NCI-H1694 (cell line): ENCODE measurements at regions not wholly inside any gene's neighbourhood (a gene's known extent, or its start where the extent isn't known, plus 50 kb on each side); places are given as distances from the start of the nearest gene placed in this dataset.
"Not testable (repeated sequence)": the region's sequence is repeated elsewhere in the genome, so short reads cannot be mapped to it uniquely, and the experiment has no call there.

Source experiments
- DNase-seq: peaks from one replicate; lab custom pipeline; 2025; lab: John Stamatoyannopoulos, UW

DNA sequence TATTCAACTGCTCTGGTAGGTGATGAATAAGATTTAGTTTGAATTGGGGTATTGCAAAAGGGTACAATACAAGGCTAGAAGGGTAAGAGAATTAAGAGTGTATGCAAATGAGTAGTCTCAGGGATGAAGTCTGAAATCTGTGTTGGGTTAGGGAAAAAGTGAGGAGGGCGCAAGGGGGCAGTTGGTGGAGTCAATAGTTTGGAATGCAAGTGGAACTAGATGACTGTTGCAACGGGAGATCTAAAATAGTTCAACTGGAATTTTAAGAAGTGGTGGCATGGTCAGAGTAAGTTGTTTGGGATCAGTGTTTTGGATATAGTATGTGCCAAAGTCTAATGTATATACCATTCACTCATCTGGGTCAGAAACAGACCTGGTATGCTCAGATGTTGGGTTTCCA is 329.6 kb downstream of the GJA1 start:
- no peak for DNase-seq

DNA sequence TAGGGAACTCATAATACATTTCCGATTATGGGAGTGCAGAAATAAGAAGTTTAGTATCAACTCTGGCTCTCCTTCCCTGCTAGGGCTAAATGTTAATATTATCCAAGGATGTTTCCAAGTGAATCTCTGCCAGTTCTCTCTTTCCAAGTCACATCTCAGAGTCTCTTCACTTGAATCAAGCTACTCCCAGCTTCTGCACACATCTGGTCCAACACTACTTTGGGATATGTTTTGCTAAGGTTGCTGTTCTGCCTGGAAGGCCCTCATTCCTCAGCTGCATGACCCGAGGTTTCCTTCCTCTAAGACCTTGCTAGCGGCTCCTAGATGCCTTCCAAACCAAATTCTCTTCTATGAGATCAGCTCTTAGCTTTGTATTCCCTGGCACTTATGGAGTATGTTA is 331.8 kb downstream of the GJA1 start:
- DNase-seq, result no peak

DNA sequence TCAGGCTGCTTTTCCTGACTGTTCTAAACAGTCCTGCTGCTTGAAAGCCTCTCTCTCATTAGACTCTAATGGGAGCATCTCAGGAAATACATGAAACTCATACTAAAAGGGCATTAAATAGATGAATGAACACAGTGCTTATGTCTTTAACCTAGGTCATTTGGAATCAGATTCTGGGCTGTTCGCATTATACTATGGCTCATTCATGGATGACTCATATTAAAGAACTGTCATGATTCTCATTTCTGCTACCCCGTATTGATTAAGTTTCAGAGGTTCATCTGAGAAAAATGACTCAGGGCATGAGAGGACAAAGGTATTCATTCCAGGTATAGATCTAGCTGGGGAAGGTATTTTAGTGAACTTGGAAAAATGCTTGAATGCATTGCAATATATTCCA is 335.5 kb downstream of the GJA1 start:
- no peak for DNase-seq

DNA sequence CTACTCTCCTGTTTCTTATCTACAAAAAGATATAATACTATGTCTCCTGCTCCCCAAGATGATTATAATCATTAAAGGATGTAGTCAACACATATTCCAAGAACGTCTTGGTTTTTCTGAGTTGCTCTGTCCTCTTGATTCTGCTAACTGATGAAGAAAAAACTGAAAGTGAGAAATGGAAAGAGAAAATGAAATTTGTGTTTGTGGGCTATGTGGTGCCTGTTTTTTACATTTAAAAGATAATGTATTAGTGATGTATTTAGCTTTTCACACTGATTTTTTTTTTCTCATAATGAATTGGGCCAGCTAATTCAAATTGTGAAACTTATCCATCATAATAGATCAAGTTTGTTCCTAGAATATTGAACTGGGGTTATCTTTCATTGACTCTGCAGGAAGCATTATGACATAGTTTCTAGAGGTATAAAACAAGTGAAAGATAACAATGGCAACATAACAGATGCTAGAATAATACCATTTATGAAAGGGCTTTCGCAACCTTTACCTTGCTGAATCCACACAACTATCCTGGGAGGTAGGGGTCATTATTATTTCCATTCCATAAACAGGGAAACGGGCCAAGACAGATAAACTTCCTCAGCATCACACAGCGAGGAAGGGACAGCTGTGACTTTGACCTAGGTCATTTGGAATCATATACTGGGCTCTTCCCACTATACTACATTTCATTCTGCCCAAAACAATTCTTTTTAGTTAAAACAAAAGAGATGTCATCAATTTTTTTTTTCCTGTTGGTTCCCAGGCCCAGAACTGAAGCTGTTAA is 336.7 kb downstream of the GJA1 start:
- no peak for DNase-seq

- no peak for DNase-seq
Measured at GRCh38 chr6:121776054-121776453, 340.6 kb downstream of the GJA1 start.

DNA sequence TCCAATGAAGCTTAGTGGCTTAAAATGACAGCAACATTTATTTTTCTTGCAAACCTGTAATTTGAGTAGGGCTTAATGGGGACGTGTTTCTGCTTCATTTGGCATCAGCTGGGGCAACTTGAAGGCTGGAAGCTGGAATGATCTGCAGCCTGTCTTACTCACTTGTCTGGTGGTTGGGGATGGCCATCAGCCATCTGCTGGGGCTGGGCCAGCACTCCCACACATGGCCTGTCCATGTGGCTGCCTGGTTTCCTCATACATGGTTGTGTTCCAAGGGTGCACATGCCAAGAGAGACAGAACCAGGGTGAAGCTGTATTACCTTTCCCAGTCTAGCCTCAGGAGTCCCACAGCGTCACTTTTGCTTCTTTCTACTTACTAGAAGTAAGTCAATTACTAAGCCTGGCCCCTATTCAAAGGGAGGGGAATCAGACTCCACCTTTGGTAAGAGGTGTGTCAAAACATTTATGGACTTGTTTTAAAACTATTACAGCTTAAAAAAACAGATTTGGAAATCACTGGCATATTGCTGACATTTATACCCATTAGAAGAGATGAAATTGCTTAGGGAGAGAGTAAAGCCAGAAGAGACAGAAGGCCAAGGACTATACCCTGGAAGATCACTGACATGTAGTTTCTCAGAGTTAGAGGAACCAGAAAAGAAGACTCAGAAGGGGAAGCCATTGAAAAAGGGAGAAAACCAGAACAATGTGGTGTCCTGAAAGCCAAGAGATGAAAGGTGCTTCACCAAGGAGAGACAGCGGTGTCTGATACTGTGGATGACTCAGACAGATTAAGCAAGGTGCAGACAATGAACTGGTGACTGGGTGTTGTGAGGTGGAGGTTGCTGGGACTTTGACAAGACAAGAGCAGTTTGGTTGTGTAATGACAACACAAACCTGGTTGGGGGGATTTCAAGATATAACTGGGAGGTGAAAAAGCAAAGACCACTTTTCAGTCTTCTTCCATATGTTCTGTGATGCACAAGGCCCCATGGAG is 345.2 kb downstream of the GJA1 start:
- no peak for DNase-seq

- DNase-seq, result no peak
Measured at GRCh38 chr6:121791396-121792315, 356.2 kb downstream of the GJA1 start.

DNA sequence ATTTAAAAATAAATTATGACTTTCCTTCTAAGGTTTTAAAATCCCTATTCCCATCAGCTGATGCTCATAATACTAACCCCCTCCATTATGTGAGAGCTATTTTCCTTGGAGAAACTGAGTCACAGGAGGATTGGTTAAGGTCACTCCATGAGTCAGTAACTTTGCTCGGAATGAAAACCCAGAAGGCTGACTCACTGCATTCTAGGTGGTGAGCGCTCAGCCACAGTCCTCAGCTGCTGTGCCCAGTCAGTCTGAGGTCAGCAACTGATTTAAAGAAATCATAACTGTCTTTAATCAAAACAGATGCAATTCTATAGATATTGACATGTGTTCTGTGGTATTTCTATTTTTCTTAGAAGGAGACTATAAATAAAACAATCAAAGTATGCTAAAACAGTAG is 359.2 kb downstream of the GJA1 start:
- no peak for DNase-seq

DNA sequence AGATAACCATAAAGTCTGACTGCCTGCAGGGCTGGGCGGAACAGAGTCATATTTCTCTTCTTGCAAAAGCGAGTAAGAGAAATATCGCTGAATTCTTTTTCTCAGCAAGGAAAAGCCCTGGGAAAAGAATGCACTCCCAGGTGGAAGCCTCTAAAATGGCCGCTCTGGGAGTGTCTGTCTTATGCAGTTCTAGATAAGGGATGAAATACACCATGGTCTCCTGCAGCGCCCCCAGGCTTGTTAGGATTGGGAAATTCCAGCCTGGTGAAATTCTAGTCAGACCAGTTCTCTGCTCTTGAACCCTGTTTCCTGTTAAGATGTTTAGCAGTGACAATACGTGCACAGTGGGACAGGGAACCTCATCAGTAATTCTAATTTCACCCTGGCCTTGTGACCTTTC is 362.2 kb downstream of the GJA1 start:
- not testable (repeated sequence) for DNase-seq

- not testable (repeated sequence) for DNase-seq
Measured at GRCh38 chr6:121798126-121798525, 362.7 kb downstream of the GJA1 start.

- no peak for DNase-seq
Measured at GRCh38 chr6:121799574-121799973, 364.1 kb downstream of the GJA1 start.

DNA sequence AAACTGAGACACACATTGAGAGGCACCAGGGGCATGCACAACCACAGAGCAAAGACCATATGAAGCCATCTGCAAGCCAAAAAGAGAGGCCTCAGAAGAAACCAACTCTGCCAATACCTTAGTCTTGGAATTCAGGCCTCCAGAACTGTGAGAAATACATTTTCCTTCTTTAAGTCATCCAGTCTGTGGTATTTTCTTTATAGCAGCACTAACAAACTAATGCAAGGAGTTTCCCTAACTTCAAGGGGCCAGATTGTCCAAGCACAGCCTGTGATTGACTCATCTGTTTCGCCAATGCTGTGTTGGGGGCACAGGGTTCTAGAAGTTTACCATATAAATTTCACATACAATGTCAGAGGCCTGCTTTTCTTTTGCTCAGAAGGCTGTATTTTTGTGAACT is 364.6 kb downstream of the GJA1 start:
- no peak for DNase-seq

DNA sequence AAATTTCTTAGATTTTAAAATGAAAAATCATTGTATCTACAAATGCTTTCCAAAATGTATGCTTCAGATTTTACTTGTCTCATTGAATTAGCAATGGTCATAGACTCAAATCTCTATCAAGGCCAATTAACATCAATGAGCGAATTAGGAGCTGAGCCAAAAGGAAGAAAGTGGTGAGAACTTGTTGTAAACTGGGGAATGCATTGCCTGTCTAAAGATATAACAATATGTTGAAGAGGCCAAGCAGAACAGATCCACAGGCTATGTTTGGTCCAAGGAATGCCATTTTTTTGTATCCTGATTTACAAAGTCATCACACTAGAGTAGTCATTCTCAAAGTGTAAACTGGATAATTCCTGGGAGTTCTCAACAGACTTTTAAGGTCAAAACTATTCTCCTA is 370.7 kb downstream of the GJA1 start:
- no peak for DNase-seq

GRCh38 chr6:121809211-121809610 is 373.8 kb downstream of the GJA1 start:
- DNase-seq, result no peak

GRCh38 chr6:121810158-121811032 is 374.9 kb downstream of the GJA1 start:
- no peak for DNase-seq

GRCh38 chr6:121811106-121811505 is 375.7 kb downstream of the GJA1 start:
- DNase-seq, result no peak

DNA sequence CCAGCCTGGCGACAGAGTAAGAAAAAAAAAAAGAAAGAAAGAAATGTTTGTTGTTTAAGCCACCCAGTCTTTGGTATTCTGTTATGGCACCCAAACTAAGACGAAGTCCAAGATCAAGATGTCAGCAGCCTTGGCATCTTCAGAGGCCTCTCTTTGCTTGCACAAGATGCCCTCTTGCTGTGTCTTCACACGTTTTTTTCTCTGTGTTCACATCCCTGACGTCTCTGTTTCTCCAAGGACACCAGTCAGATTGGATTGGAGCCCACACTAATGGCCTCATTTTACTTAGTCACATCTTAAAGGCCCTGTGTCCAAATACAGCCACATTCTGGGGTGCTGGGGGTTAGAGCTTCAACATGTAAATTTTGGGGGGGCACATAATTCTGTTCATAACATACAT is 380.9 kb downstream of the GJA1 start:
- no peak for DNase-seq

GRCh38 chr6:121816906-121817540 is 381.6 kb downstream of the GJA1 start:
- no peak for DNase-seq

DNA sequence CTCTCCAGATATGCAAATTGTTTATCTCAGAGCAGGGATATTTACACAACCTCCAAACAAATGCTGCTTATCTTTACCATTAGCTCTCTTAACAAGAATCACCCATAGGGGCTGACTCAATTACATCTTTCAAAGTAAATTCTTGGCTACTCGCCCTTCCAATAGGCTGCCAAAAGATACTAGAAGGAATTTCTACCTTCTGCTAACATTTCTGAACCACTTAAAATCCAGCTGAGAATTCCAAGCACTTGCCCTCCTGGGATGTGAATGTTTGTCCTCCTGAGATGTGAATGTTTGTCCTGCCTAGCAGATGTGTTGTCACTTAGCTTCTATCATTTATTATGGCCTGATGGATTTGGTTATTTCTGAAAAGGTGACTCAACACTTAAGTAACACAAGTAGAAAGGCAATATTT is 388.0 kb downstream of the GJA1 start:
- DNase-seq, result no peak

- no peak for DNase-seq
Measured at GRCh38 chr6:121826156-121826810, 390.8 kb downstream of the GJA1 start.
